CD14-positive monocyte (primary cell): ENCODE measurements at regions not wholly inside any gene's neighbourhood (a gene's known extent, or its start where the extent isn't known, plus 50 kb on each side); places are given as distances from the start of the nearest gene placed in this dataset.

ENCODE experiments used
- DNase-seq, 3 donors: peaks; one replicate each; pipeline ENCODE4 v3.0.0-alpha.2; 2011 to 2022
- H2AFZ ChIP-seq: 2 replicates; pipeline ENCODE4 v1.6.0; 2012; ENCODE audit warnings: mild to moderate bottlenecking, low read depth, low read length, inconsistent platforms; ENCODE audit not compliant: insufficient read depth, poor library complexity, severe bottlenecking
- H3K27ac ChIP-seq, 2 donors: 1 replicate in 1 of 2; 2 replicates in 1 of 2; pipeline ENCODE4 v1.5.1; 2012 to 2013; ENCODE audit warnings: low read length in 2 of 2, control low read depth in 1 of 2, inconsistent platforms in 1 of 2, low read depth in 1 of 2, mild to moderate bottlenecking in 1 of 2
- H3K27me3 ChIP-seq, 2 donors: one replicate each; pipeline versions ENCODE4 v1.6.0 to v1.6.1; 2011 to 2013; ENCODE audit warnings: low read length in 2 of 2; ENCODE audit not compliant: control insufficient read depth in 2 of 2, insufficient read depth in 2 of 2
- H3K36me3 ChIP-seq, 2 donors: replicated peaks in 1 of 2; 1 replicate in 1 of 2; 2 replicates in 1 of 2; pipeline versions ENCODE4 v1.5.1 to v1.6.1; 2012 to 2013; ENCODE audit warnings: low read length in 2 of 2, control low read depth in 1 of 2, inconsistent platforms in 1 of 2, mild to moderate bottlenecking in 1 of 2; ENCODE audit not compliant: insufficient read depth in 2 of 2, control insufficient read depth in 1 of 2
- H3K4me1 ChIP-seq, 2 donors: 1 replicate in 1 of 2; 2 replicates in 1 of 2; pipeline versions ENCODE4 v1.5.1 to v1.6.1; 2012 to 2013; ENCODE audit warnings: low read length in 2 of 2, control low read depth in 1 of 2, inconsistent platforms in 1 of 2, mild to moderate bottlenecking in 1 of 2, moderate library complexity in 1 of 2; ENCODE audit not compliant: insufficient read depth in 2 of 2, control insufficient read depth in 1 of 2
- H3K4me2 ChIP-seq: replicated peaks from 2 replicates; pipeline ENCODE3; 2012; ENCODE audit warnings: low read length, moderate library complexity, mild to moderate bottlenecking; ENCODE audit not compliant: poor library complexity, severe bottlenecking; ENCODE audit errors: extremely low read depth
- H3K4me3 ChIP-seq, 3 experiments: fragments of 200-600 bp in 1 of 3; sonication (generic) in 1 of 3; replicated peaks in 1 of 3; 1 replicate in 2 of 3; 2 replicates in 1 of 3; pipeline ENCODE4 v1.5.1; 2011 to 2013; ENCODE audit warnings: low read length in 3 of 3, mild to moderate bottlenecking in 3 of 3, control low read depth in 2 of 3, low read depth in 2 of 3, inconsistent platforms in 1 of 3, moderate library complexity in 1 of 3
- H3K79me2 ChIP-seq: 2 replicates; pipeline ENCODE4 v1.6.0; 2012; ENCODE audit warnings: mild to moderate bottlenecking, control low read depth, inconsistent platforms, low read length, moderate library complexity; ENCODE audit not compliant: insufficient read depth
- H3K9ac ChIP-seq: 2 replicates; pipeline ENCODE4 v1.6.0; 2017; ENCODE audit warnings: low read length, mild to moderate bottlenecking; ENCODE audit not compliant: insufficient read depth, poor library complexity, severe bottlenecking
- H3K9me3 ChIP-seq, 2 donors: replicated peaks in 1 of 2; 1 replicate in 1 of 2; 2 replicates in 1 of 2; pipeline versions ENCODE4 v1.5.1 to v1.6.1; 2012 to 2013; ENCODE audit warnings: low read length in 2 of 2, control low read depth in 1 of 2; ENCODE audit not compliant: control insufficient read depth in 1 of 2, insufficient read depth in 1 of 2
- H4K20me1 ChIP-seq: 2 replicates; pipeline ENCODE4 v1.6.0; 2012; ENCODE audit warnings: mild to moderate bottlenecking, low read length, control low read depth, moderate library complexity; ENCODE audit not compliant: insufficient read depth
- H3K27ac Mint-ChIP-seq, 7 donors: one replicate each; pipeline ENCODE4 v1.8.0; 2020; ENCODE audit warnings: mild to moderate bottlenecking in 7 of 7, mixed read lengths in 7 of 7, moderate library complexity in 6 of 7, inconsistent platforms in 2 of 7
- H3K27me3 Mint-ChIP-seq, 3 donors: one replicate each; pipeline ENCODE4 v1.8.0; 2021 to 2022; ENCODE audit warnings: low read depth in 3 of 3, mild to moderate bottlenecking in 3 of 3, mixed read lengths in 3 of 3, moderate library complexity in 3 of 3, inconsistent platforms in 1 of 3
- H3K36me3 Mint-ChIP-seq, 2 donors: one replicate each; pipeline ENCODE4 v1.8.0; 2020; ENCODE audit warnings: mixed read lengths in 2 of 2, inconsistent platforms in 1 of 2, mild to moderate bottlenecking in 1 of 2
- H3K4me1 Mint-ChIP-seq: one replicate; pipeline ENCODE4 v1.8.0; 2020; ENCODE audit warnings: mild to moderate bottlenecking, mixed read lengths
- H3K4me3 Mint-ChIP-seq, 2 donors: one replicate each; pipeline ENCODE4 v1.8.0; 2020; ENCODE audit warnings: mild to moderate bottlenecking in 2 of 2, mixed read lengths in 2 of 2, moderate library complexity in 1 of 2
- H3K9me3 Mint-ChIP-seq, 7 donors: one replicate each; pipeline ENCODE4 v1.8.0; 2020 to 2022; ENCODE audit warnings: mixed read lengths in 7 of 7, mild to moderate bottlenecking in 6 of 7, moderate library complexity in 6 of 7, inconsistent platforms in 2 of 7
- WGBS: methylation state at CpG from one replicate; pipeline ENCODE4 v1.1.5; 2013; ENCODE audit warnings: missing lambda C conversion rate; ENCODE audit not compliant: insufficient coverage; 5-methylcytosine and 5-hydroxymethylcytosine counted together
- intact Hi-C, 2 donors: fragments of 100-400 bp; cut with micrococcal nuclease; formaldehyde crosslinking; loops; one replicate each; pipeline versions ENCODE4 v1.15.0 to v1.15.1; 2023
- TF ChIP-seq, protein P1 (sequence below): fragments of 200-600 bp; IDR thresholded peaks from one replicate; pipeline ENCODE4 v1.8.0; 2022; ENCODE audit warnings: antibody characterized with exemption, mild to moderate bottlenecking

DNA sequence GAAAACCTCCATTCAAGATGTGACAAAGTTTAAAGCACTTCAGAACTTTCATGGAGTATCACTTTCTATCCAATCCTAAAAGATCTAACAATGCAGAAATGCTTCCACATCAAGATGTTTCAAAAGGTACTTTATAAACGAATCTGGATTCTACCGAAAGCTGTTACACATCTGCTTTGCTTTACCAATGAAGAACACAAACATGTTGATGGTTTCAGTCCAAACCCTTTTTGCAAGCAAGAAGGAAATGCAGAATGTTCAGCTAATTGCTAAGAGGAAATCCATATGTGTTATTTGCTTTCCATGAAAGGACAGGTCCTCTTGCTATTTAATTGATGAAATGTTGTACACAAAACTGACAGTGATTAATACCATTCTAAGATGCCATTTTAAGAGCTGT, 419.6 kb downstream of the EFNA5 start:
- Mint-ChIP-seq H3K27ac (no peak overlapping the region), H3K4me3 (no peak overlapping the region), H3K27me3 (peaks cover 0 to 2% (median 0%) of the 10 kb centered on the region in 3 donors), H3K9me3 (peaks cover 0 to 5% (median 0%) of the 10 kb centered on the region in 7 donors), H3K4me1 (no peaks in the 10 kb centered on the region), H3K36me3 (no peaks in the 10 kb centered on the region)
- no peaks in the 10 kb centered on the region for H3K4me1 ChIP-seq
- H3K27me3 ChIP-seq = no peaks in the 10 kb centered on the region
- intact Hi-C loops = no loop called here
- TF ChIP-seq, protein P1, sequence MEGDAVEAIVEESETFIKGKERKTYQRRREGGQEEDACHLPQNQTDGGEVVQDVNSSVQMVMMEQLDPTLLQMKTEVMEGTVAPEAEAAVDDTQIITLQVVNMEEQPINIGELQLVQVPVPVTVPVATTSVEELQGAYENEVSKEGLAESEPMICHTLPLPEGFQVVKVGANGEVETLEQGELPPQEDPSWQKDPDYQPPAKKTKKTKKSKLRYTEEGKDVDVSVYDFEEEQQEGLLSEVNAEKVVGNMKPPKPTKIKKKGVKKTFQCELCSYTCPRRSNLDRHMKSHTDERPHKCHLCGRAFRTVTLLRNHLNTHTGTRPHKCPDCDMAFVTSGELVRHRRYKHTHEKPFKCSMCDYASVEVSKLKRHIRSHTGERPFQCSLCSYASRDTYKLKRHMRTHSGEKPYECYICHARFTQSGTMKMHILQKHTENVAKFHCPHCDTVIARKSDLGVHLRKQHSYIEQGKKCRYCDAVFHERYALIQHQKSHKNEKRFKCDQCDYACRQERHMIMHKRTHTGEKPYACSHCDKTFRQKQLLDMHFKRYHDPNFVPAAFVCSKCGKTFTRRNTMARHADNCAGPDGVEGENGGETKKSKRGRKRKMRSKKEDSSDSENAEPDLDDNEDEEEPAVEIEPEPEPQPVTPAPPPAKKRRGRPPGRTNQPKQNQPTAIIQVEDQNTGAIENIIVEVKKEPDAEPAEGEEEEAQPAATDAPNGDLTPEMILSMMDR = no peak
- no peak overlapping the region for H3K4me3 ChIP-seq
- WGBS = no CpG with 5 or more reads among the region's 2 CpGs
- no peak overlapping the region for H3K27ac ChIP-seq
- H2AFZ ChIP-seq = no peak overlapping the region
- H3K9ac ChIP-seq = no peak overlapping the region
- no peaks in the 10 kb centered on the region for H4K20me1 ChIP-seq
- no peak for DNase-seq
- no peaks in the 10 kb centered on the region for H3K36me3 ChIP-seq
- H3K79me2 ChIP-seq = no peaks in the 10 kb centered on the region
- no peaks in the 10 kb centered on the region for H3K9me3 ChIP-seq
- no peak overlapping the region for H3K4me2 ChIP-seq

DNA sequence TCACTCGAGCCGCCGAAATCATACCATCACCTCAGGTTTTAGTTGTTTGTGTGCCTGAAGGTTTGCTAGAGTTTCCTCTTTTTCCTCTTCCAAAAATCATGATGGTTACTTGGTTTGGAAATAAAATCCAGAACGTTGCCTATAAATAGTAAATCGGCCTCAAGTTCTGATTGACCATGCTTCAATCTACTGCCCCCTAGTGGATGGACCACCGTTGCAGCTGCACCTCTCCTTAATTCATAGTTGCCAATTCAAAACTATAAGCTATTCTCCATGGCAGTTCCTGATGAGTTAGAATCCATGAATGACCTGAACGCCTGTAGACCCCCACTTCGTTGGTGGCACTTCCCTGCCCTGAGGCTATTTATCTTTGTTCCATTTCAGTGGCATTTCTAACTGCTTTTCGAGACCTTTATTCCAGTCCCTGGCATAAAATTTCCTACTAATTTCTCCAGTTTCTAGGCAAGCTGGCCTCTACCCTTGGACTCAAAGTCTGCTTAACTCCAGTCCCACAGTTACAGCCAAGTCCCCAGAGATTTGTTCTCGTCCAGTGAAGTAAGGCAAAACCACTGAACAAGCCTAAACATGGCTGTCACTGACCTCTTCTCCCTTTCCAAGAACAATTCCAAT, 422.6 kb downstream of the EFNA5 start:
- Histone ChIP-seq H3K9ac (no peak overlapping the region), H3K36me3 (no peaks in the 10 kb centered on the region), H4K20me1 (no peaks in the 10 kb centered on the region), H3K79me2 (no peaks in the 10 kb centered on the region), H3K27ac (no peak overlapping the region), H3K9me3 (no peaks in the 10 kb centered on the region), H3K4me1 (no peaks in the 10 kb centered on the region), H3K4me3 (no peak overlapping the region), H3K27me3 (no peaks in the 10 kb centered on the region), H3K4me2 (no peak overlapping the region), H2AFZ (no peak overlapping the region)
- TF ChIP-seq, protein P1 = peak; percentile 92
- Mint-ChIP-seq H3K27me3 (peaks cover 0 to 3% (median 0%) of the 10 kb centered on the region in 3 donors), H3K27ac (no peak overlapping the region), H3K36me3 (no peaks in the 10 kb centered on the region), H3K4me3 (no peak overlapping the region), H3K4me1 (no peaks in the 10 kb centered on the region), H3K9me3 (peaks cover 0 to 1% (median 0%) of the 10 kb centered on the region in 7 donors)
- 28% methylated on average over 7 of the region's 10 CpGs for WGBS
- DNase-seq = peak; percentile 25 to 54 (median 39)
- intact Hi-C loops = no loop called here
